Upper lobe of left lung (tissue), 4 donors: ENCODE measurements at regions not wholly inside any gene's neighbourhood (a gene's known extent, or its start where the extent isn't known, plus 50 kb on each side); places are given as distances from the start of the nearest gene placed in this dataset.
"Not testable (repeated sequence)": the region's sequence is repeated elsewhere in the genome, so short reads cannot be mapped to it uniquely, and the experiment has no call there.

ENCODE experiments used
- EP300 ChIP-seq, 4 donors: sonication (generic); formaldehyde crosslinking; IDR thresholded peaks; one replicate each; pipeline ENCODE4 v1.5.1; 2017; ENCODE audit warnings: antibody characterized with exemption in 4 of 4, control low read depth in 2 of 4
- POLR2A ChIP-seq, 4 donors: fragments of 450-650 bp; IDR thresholded peaks; one replicate each; pipeline ENCODE4 v1.5.1; 2016 to 2017; ENCODE audit warnings: antibody characterized with exemption in 4 of 4, mild to moderate bottlenecking in 2 of 4
- TF ChIP-seq, protein P1 (sequence below), 6 experiments: fragments of 450-650 bp in 4 of 6; fragments of 200-600 bp in 2 of 6; sonication (generic) in 2 of 6; IDR thresholded peaks; one replicate each; pipeline ENCODE4 v1.5.1; 2016 to 2019; ENCODE audit warnings: antibody characterized with exemption in 6 of 6

DNA sequence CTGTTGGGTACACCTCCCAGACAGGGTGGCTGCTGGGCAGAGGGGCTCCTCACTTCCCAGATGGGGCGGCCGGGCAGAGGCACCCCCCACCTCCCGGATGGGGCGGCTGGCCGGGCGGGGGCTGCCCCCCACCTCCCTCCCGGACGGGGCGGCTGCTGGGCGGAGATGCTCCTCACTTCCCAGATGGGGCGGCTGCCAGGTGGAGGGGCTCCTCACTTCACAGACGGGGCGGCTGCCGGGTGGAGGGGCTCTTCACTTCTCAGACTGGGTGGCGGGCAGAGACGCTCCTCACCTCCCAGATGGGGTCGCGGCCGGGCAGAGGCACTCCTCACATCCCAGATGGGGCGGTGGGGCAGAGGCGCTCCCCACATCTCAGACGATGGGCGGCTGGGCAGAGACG lies 999.3 kb upstream of the CITED2 start:
- TF ChIP-seq, protein P1, sequence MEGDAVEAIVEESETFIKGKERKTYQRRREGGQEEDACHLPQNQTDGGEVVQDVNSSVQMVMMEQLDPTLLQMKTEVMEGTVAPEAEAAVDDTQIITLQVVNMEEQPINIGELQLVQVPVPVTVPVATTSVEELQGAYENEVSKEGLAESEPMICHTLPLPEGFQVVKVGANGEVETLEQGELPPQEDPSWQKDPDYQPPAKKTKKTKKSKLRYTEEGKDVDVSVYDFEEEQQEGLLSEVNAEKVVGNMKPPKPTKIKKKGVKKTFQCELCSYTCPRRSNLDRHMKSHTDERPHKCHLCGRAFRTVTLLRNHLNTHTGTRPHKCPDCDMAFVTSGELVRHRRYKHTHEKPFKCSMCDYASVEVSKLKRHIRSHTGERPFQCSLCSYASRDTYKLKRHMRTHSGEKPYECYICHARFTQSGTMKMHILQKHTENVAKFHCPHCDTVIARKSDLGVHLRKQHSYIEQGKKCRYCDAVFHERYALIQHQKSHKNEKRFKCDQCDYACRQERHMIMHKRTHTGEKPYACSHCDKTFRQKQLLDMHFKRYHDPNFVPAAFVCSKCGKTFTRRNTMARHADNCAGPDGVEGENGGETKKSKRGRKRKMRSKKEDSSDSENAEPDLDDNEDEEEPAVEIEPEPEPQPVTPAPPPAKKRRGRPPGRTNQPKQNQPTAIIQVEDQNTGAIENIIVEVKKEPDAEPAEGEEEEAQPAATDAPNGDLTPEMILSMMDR (IDR thresholded peaks at IDR 0.05), result not testable (repeated sequence)
- TF ChIP-seq POLR2A, EP300 (IDR thresholded peaks at IDR 0.05): not testable (repeated sequence)
